Natural killer cell (primary cell): ENCODE measurements at regions not wholly inside any gene's neighbourhood (a gene's known extent, or its start where the extent isn't known, plus 50 kb on each side); places are given as distances from the start of the nearest gene placed in this dataset.

Experiments used
- ATAC-seq, 3 donors: fragments of 150-1000 bp in 2 of 3; fragments of 200-7000 bp in 1 of 3; cut with Tn5 transposase; 1 replicate in 1 of 3; 2 replicates in 2 of 3; pipeline ENCODE4 v1.10.0; 2021; ENCODE audit warnings: mild to moderate bottlenecking in 2 of 3, moderate library complexity in 2 of 3
- DNase-seq, 2 donors: peaks; one replicate each; pipeline versions ENCODE4 v3.0.0 to v3.0.0-alpha.2; 2013 to 2021; ENCODE audit warnings: mixed read lengths in 1 of 2
- H3K27ac ChIP-seq: one replicate; pipeline ENCODE4 v1.5.1; 2013; ENCODE audit warnings: mild to moderate bottlenecking, low read length
- H3K27me3 ChIP-seq: one replicate; pipeline ENCODE4 v1.6.1; 2013; ENCODE audit warnings: low read length; ENCODE audit not compliant: control insufficient read depth, insufficient read depth
- H3K36me3 ChIP-seq: one replicate; pipeline ENCODE4 v1.6.1; 2013; ENCODE audit warnings: low read length; ENCODE audit not compliant: control insufficient read depth, insufficient read depth
- H3K4me1 ChIP-seq: one replicate; pipeline ENCODE4 v1.6.1; 2013; ENCODE audit warnings: low read length; ENCODE audit not compliant: control insufficient read depth, insufficient read depth
- H3K4me3 ChIP-seq: one replicate; pipeline ENCODE4 v1.5.1; 2013; ENCODE audit warnings: low read length
- H3K9me3 ChIP-seq: one replicate; pipeline ENCODE4 v1.6.1; 2013; ENCODE audit warnings: low read length; ENCODE audit not compliant: control insufficient read depth, insufficient read depth
- H3K27ac Mint-ChIP-seq, 2 donors: one replicate each; pipeline ENCODE4 v1.8.0; 2022; ENCODE audit warnings: mild to moderate bottlenecking in 2 of 2, mixed read lengths in 2 of 2, moderate library complexity in 1 of 2
- H3K27me3 Mint-ChIP-seq, 2 donors: one replicate each; pipeline ENCODE4 v1.8.0; 2022; ENCODE audit warnings: low read depth in 2 of 2, mixed read lengths in 2 of 2
- H3K36me3 Mint-ChIP-seq: one replicate; pipeline ENCODE4 v1.8.0; 2022; ENCODE audit warnings: mixed read lengths
- H3K4me1 Mint-ChIP-seq, 2 donors: one replicate each; pipeline ENCODE4 v1.8.0; 2022; ENCODE audit warnings: mixed read lengths in 2 of 2
- H3K4me3 Mint-ChIP-seq: one replicate; pipeline ENCODE4 v1.8.0; 2022; ENCODE audit warnings: mild to moderate bottlenecking, moderate library complexity, mixed read lengths
- H3K9me3 Mint-ChIP-seq, 2 donors: one replicate each; pipeline ENCODE4 v1.8.0; 2022; ENCODE audit warnings: mixed read lengths in 2 of 2
- CTCF ChIP-seq: fragments of 200-600 bp; IDR thresholded peaks from one replicate; pipeline ENCODE4 v1.8.0; 2022; ENCODE audit warnings: antibody characterized with exemption
- WGBS: methylation state at CpG from one replicate; pipeline ENCODE4 v1.1.7; 2013; ENCODE audit warnings: missing lambda C conversion rate; ENCODE audit not compliant: insufficient coverage; 5-methylcytosine and 5-hydroxymethylcytosine counted together
- intact Hi-C: fragments of 100-400 bp; cut with micrococcal nuclease; formaldehyde crosslinking; loops from one replicate; pipeline ENCODE4 v1.14.2; 2022

GRCh38 chr2:8412586-8412985, 269.3 kb upstream of the ID2 start:
- no peaks in the 10 kb centered on the region for H3K27me3 ChIP-seq
- intact Hi-C loops, result loop anchor here (5.0 kb wide), 1 partner anchor 65 kb away; no protein-coding TSS in a partner anchor
- Mint-ChIP-seq H3K27ac (peak overlapping the region; percentile 20 to 68), H3K36me3 (peaks cover 4% of the 10 kb centered on the region), H3K27me3 (no peaks in the 10 kb centered on the region), H3K4me3 (no peak overlapping the region), H3K4me1 (peaks cover 65 to 75% of the 10 kb centered on the region in 2 donors), H3K9me3 (no peaks in the 10 kb centered on the region)
- DNase-seq (no peak), ATAC-seq (no peak)
- no peak overlapping the region for H3K4me3 ChIP-seq
- no peak overlapping the region for H3K27ac ChIP-seq
- H3K4me1 ChIP-seq, result peaks cover 52% of the 10 kb centered on the region
- H3K36me3 ChIP-seq, result no peaks in the 10 kb centered on the region
- no peaks in the 10 kb centered on the region for H3K9me3 ChIP-seq
- no peak for TF ChIP-seq CTCF
- 94% methylated on average over 4 of the region's 4 CpGs for WGBS

- H3K27ac ChIP-seq, result no peak overlapping the region
- DNase-seq, result no peak
- no peaks in the 10 kb centered on the region for H3K36me3 ChIP-seq
- peak overlapping the region; percentile 41 to 60 for H3K27ac Mint-ChIP-seq
- no peaks in the 10 kb centered on the region for H3K9me3 Mint-ChIP-seq
- no peaks in the 10 kb centered on the region for H3K27me3 Mint-ChIP-seq
- no peaks in the 10 kb centered on the region for H3K27me3 ChIP-seq
- intact Hi-C loops, result loop anchor here (5.0 kb wide), 1 partner anchor 66 kb away; no protein-coding TSS in a partner anchor
- H3K4me3 ChIP-seq, result no peak overlapping the region
- peaks cover 49% of the 10 kb centered on the region for H3K4me1 ChIP-seq
- WGBS, result 64% methylated on average over 6 of the region's 6 CpGs
- no peaks in the 10 kb centered on the region for H3K9me3 ChIP-seq
- ATAC-seq, result peak in 1 of 3 donors; percentile 29
- H3K4me3 Mint-ChIP-seq, result no peak overlapping the region
- peaks cover 4% of the 10 kb centered on the region for H3K36me3 Mint-ChIP-seq
- H3K4me1 Mint-ChIP-seq, result peaks cover 65 to 80% of the 10 kb centered on the region in 2 donors
- TF ChIP-seq CTCF, result no peak
Measured at GRCh38 chr2:8413589-8414135, 268.2 kb upstream of the ID2 start.

- Histone ChIP-seq H3K27me3 (no peaks in the 10 kb centered on the region), H3K27ac (no peak overlapping the region), H3K4me1 (peaks cover 39% of the 10 kb centered on the region), H3K9me3 (no peaks in the 10 kb centered on the region), H3K4me3 (no peak overlapping the region), H3K36me3 (no peaks in the 10 kb centered on the region)
- TF ChIP-seq CTCF, result no peak
- no peaks in the 10 kb centered on the region for H3K9me3 Mint-ChIP-seq
- intact Hi-C loops, result loop anchor here (5.0 kb wide), 1 partner anchor 68 kb away; no protein-coding TSS in a partner anchor
- peak overlapping the region; percentile 32 to 63 for H3K27ac Mint-ChIP-seq
- WGBS, result 85% methylated on average over 11 of the region's 13 CpGs
- H3K36me3 Mint-ChIP-seq, result peaks cover 4% of the 10 kb centered on the region
- peaks cover 57 to 75% of the 10 kb centered on the region in 2 donors for H3K4me1 Mint-ChIP-seq
- H3K27me3 Mint-ChIP-seq, result no peaks in the 10 kb centered on the region
- ATAC-seq (no peak), DNase-seq (no peak)
- H3K4me3 Mint-ChIP-seq, result no peak overlapping the region
Measured at GRCh38 chr2:8414946-8415879, 266.6 kb upstream of the ID2 start.
